Glomerular visceral epithelial cell (primary cell): ENCODE measurements at regions not wholly inside any gene's neighbourhood (a gene's known extent, or its start where the extent isn't known, plus 50 kb on each side); places are given as distances from the start of the nearest gene placed in this dataset.
"Not testable (repeated sequence)": the region's sequence is repeated elsewhere in the genome, so short reads cannot be mapped to it uniquely, and the experiment has no call there.

ENCODE experiments used
- DNase-seq: peaks from one replicate; pipeline ENCODE4 v3.0.0-alpha.2; 2016; ENCODE audit errors: extremely low spot score

GRCh38 chrX:51148848-51149247 is 183.8 kb upstream of the NUDT10 start:
- no peak for DNase-seq

GRCh38 chrX:51151734-51152133 is 180.9 kb upstream of the NUDT10 start:
- DNase-seq, result no peak

GRCh38 chrX:51155157-51155556 is 177.5 kb upstream of the NUDT10 start:
- DNase-seq, result no peak

- DNase-seq, result no peak
These were observed 177.1 kb upstream of the NUDT10 start for GRCh38 chrX:51155566-51155965.

- no peak for DNase-seq
These were observed 174.4 kb upstream of the NUDT10 start for GRCh38 chrX:51158231-51158630.

- DNase-seq, result not testable (repeated sequence)
These were observed 173.2 kb upstream of the NUDT10 start for GRCh38 chrX:51159378-51159777.

- DNase-seq, result no peak
These were observed 168.9 kb upstream of the NUDT10 start for GRCh38 chrX:51163730-51164129.

- DNase-seq, result not testable (repeated sequence)
These were observed 154.2 kb upstream of the NUDT10 start for GRCh38 chrX:51178356-51178900.

GRCh38 chrX:51179805-51180204 is 152.8 kb upstream of the NUDT10 start:
- not testable (repeated sequence) for DNase-seq

- no peak for DNase-seq
These were observed 150.1 kb upstream of the NUDT10 start for GRCh38 chrX:51182545-51182944.

GRCh38 chrX:51192104-51192503 is 140.5 kb upstream of the NUDT10 start:
- DNase-seq, result no peak

- peak; percentile 0 for DNase-seq
These were observed 117.4 kb upstream of the NUDT10 start for GRCh38 chrX:51215266-51215665.

GRCh38 chrX:51215856-51216255 is 116.8 kb upstream of the NUDT10 start:
- DNase-seq, result no peak

GRCh38 chrX:51242212-51242611 is 90.4 kb upstream of the NUDT10 start:
- DNase-seq, result no peak

GRCh38 chrX:51257490-51257889 is 75.1 kb upstream of the NUDT10 start:
- DNase-seq, result no peak

- DNase-seq, result not testable (repeated sequence)
These were observed 70.4 kb upstream of the NUDT10 start for GRCh38 chrX:51262271-51262670.

GRCh38 chrX:51272638-51273037 is 60.0 kb upstream of the NUDT10 start:
- DNase-seq, result no peak

GRCh38 chrX:51281758-51282318 is 50.8 kb upstream of the NUDT10 start:
- no peak for DNase-seq
